ENCODE measurements at regions not wholly inside any gene's neighbourhood (a gene's known extent, or its start where the extent isn't known, plus 50 kb on each side); places are given as distances from the start of the nearest gene placed in this dataset.

GRCh38 chr11:11107076-11107723 is 245.8 kb downstream of the CSNK2A3 start:
- no peak overlapping the region for H3K4me3 ChIP-seq (replicated peaks; ENCODE audit: low read depth, low read length)
- DNase-seq (ENCODE audit: low read depth): no peak
- no peak for TF ChIP-seq CTCF (IDR thresholded peaks at IDR 0.05; ENCODE audit: low read length, missing control alignments)

- H3K4me3 ChIP-seq (replicated peaks; ENCODE audit: low read depth, low read length): no peak overlapping the region
- no peak for TF ChIP-seq CTCF (IDR thresholded peaks at IDR 0.05; ENCODE audit: low read length, missing control alignments)
- no peak for DNase-seq (ENCODE audit: low read depth)
Observed at GRCh38 chr11:11105361-11105760, 247.5 kb upstream of the ZBED5 start.

- TF ChIP-seq CTCF (IDR thresholded peaks at IDR 0.05; ENCODE audit: low read length, missing control alignments): no peak
Observed at GRCh38 chr11:11095831-11096723, 238.2 kb upstream of the ZBED5 start.

GRCh38 chr11:11090495-11090894 is 232.6 kb upstream of the ZBED5 start:
- no peak overlapping the region for H3K4me3 ChIP-seq (replicated peaks; ENCODE audit: low read depth, low read length)
- TF ChIP-seq CTCF (IDR thresholded peaks at IDR 0.05; ENCODE audit: low read length, missing control alignments): no peak
- DNase-seq (ENCODE audit: low read depth): no peak

More at GRCh38 chr11:11095831-11096723, 238.2 kb upstream of the ZBED5 start:
- no peak overlapping the region for H3K4me3 ChIP-seq (replicated peaks; ENCODE audit: low read depth, low read length)
- DNase-seq (ENCODE audit: low read depth): no peak

GRCh38 chr11:11089805-11090204 is 232.0 kb upstream of the ZBED5 start:
- H3K4me3 ChIP-seq (replicated peaks; ENCODE audit: low read depth, low read length): no peak overlapping the region
- TF ChIP-seq CTCF (IDR thresholded peaks at IDR 0.05; ENCODE audit: low read length, missing control alignments): no peak
- DNase-seq (ENCODE audit: low read depth): no peak

GRCh38 chr11:11086979-11087378 is 229.1 kb upstream of the ZBED5 start:
- no peak for TF ChIP-seq CTCF (IDR thresholded peaks at IDR 0.05; ENCODE audit: low read length, missing control alignments)
- no peak for DNase-seq (ENCODE audit: low read depth)

More at GRCh38 chr11:11086979-11087378, 229.1 kb upstream of the ZBED5 start:
- no peak overlapping the region for H3K4me3 ChIP-seq (replicated peaks; ENCODE audit: low read depth, low read length)

Data from fibroblast of pulmonary artery (primary cell).